HG03442 (cell line): ENCODE measurements at regions not wholly inside any gene's neighbourhood (a gene's known extent, or its start where the extent isn't known, plus 50 kb on each side); places are given as distances from the start of the nearest gene placed in this dataset.

Source experiments
- ATAC-seq: cut with Tn5 transposase; IDR thresholded peaks from one replicate; pipeline ENCODE4 v1.9.1; 2021; ENCODE audit warnings: mild to moderate bottlenecking, moderate library complexity; ENCODE audit not compliant: unreplicated experiment

- ATAC-seq: no peak
Measured at GRCh38 chr22:22743128-22743760, 98.8 kb downstream of the GGTLC2 start.

DNA sequence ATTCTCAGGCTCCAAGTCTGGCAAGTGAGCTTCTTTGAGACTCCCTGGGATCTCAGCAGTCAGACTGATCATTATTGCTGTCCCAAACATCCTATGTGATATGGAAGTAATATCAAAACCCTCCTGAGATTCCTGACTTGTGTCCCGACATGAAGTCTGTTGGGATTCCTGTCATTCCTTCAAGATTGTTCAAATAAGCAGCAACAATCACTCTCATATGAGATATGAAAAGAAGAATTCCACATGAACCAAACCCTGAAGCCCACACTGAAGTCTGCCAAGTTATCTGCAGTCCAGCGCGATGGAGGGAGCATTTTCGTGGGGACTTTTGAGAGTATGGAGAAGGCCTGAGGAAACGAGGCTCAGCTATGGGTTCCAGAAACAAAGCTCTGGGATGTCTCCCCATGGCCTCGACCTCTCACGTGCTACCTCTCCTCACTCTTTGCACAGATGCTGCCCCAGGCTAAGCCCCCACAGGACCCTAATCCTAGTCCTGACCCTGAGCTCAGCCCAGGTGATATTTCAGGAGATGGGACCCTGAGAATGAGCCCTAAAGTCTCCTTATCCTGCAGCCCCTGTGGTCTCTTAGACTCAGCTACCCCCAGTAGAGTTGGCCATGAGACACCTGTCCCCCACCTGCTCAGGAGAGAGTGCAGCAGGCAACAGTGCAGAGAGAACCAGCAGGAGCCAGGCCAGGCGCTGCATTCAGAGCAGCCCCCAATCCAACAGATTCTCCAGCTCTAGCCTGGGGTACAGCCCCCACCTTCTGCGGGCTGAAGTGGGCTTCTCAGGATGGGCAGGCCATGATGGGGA is 100.2 kb downstream of the GGTLC2 start:
- ATAC-seq: no peak

DNA sequence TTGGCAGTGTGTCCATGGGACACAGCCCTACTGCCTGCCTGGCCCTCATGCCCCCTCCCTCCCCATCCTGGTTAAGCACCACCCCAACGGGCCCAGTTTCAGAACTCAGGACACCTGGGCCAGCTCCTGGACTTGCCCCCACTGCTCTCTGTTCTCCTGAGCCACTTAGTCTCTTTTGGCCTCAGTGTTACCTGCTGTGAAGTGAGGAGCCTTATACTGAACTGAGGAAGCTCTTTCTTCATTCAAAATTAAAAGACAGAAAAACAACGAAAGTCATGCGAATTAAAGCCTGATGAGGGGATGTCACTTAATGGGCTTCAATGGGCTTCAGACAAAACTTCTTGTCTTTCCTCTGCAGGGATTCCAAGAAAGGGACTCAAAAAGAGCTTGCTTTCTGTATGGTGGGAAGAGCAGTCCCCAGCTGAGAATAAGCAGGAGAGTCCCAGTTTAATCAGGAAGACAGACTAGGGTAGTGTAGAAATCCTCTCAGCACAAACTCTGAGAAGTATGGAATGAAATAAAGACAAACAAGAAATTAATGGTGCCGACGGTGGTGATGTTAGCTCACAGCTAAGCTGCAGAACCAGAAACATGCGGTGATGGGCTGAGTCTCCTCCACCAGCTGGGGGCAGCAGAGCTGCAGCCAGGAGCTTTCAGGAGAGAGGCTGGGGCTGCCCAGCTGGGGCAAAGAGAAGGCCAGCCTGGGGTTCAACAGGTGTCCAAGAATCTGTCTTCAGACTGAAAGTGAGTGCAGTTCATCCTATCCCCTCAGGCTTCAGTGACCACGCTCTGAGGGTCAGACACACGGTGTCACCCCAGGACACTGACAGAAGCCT is 101.0 kb downstream of the GGTLC2 start:
- ATAC-seq: no peak

DNA sequence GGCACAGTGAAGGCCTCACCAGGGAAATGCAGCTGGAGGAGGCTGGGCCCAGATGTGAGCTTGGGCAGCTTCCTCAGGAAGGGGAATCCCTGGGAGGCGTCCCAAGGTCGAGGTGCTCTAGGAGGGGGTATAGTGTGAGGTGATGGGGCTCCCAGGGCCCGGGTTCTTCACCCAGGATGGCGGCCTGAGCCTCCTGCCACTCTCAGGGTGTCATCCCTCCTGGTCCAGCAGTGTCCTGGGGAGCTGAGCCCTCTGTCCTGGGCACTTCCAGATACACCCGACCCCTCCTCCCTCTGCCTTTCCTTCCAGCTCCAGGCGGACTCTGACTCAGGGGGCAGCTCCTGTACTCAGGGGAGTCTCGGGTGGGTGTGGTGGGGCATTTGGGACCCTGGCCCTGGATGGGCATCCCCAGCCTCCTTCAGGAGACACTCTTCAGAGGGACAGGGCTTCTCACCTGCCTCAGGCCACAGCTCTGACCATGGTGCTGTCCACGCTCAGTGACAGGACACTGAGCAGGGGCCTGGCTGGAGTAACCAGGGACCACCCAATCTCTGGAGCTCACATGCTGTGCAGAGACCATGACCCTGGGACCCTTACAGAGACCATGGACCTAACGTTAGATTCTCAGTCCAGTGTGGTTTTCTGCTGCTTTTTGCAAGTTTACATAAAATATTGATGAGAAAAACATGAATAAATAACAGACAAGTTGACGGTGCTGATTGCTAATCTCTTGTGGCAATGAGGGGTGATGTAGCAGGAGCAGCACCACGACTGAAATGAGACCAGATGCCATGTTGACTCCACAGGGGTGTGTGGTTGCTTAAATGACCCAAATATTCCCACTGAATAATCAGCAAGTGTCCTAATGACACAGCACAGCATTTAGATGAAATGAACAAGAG is 101.9 kb downstream of the GGTLC2 start:
- ATAC-seq: no peak

DNA sequence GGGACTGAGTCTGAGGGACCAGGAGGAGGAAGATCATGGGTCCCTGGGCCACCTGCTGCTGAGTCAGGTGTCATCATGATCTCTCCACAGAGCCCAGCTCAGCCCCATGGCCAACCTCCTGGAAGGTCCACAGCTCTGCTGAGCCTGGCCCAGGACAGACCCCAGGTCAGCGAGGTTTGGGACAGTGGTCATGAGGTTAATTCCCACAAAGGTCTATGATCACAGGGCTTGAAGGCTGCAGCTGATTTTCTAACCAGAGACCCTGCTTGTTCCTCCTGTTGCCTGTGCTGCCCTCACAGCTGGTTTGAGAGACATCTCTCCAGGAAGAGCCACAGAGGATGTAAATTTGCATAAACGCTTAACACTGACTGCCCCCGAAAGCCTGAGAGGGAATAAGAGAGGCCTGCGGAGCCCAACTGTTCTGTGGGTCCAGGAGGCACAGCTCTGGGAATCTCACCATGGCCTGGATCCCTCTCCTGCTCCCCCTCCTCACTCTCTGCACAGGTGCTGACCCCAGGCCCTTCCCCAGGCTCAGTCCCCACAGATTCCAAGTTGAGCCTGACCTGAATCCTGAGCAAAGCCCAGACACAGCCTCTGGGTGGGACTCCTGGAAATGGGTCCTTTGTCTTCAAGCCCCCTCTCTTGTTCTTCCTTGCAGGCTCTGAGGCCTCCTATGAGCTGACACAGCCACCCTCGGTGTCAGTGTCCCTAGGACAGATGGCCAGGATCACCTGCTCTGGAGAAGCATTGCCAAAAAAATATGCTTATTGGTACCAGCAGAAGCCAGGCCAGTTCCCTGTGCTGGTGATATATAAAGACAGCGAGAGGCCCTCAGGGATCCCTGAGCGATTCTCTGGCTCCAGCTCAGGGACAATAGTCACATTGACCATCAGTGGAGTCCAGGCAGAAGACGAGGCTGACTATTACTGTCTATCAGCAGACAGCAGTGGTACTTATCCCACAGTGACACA is 102.8 kb downstream of the GGTLC2 start:
- ATAC-seq: no peak

DNA sequence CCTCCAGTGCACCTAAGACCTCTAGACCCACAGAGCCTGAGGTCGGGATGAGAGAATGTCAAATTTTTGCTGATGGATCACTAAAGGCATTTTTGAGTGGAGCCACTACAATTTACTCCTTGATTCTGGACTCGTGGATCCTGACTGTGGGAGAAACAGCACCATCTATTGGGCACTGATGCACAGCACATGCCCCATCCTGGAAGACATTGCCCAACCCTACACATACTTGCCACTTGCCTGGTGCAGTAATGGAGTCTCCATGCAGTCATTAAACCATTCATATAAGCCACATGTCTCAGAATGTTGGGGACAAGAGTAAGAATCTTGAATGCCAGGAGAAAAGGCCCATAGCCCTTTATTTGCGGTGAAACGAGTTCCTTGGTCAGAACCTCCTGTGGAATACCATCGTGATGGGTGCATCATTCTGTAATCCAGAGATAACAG is 103.9 kb downstream of the GGTLC2 start:
- no peak for ATAC-seq

- ATAC-seq: no peak
Measured at GRCh38 chr22:22748756-22749155, 104.3 kb downstream of the GGTLC2 start.

DNA sequence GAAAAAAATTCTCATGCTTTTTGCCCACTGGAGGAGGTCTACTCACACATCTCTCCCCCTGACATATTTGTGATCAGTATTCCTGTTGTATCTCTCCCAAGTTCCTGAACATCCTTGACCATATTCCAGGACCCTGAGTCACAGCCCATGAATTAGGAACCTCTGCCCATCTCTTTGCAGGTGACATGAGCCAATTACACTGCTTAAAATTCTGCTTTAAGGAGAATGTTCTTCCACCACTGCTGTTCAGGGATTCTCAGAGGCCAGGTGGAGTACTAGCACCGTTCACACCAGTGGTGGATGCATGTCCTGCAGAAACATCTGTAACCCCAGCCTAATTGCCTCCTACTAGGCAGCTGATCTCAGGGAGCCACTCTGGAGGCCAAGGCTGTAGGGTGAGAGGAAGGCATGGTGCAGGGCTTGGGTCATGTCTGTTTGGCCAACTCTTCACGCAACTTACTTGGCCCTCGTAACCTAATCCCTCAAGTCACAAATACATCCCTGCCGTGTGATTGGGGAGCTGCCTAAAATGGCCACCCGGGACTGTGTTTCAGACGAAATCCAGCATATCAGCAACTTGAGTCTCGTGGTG is 104.8 kb downstream of the GGTLC2 start:
- no peak for ATAC-seq

- ATAC-seq: no peak
Measured at GRCh38 chr22:22750335-22751042, 106.1 kb downstream of the GGTLC2 start.

DNA sequence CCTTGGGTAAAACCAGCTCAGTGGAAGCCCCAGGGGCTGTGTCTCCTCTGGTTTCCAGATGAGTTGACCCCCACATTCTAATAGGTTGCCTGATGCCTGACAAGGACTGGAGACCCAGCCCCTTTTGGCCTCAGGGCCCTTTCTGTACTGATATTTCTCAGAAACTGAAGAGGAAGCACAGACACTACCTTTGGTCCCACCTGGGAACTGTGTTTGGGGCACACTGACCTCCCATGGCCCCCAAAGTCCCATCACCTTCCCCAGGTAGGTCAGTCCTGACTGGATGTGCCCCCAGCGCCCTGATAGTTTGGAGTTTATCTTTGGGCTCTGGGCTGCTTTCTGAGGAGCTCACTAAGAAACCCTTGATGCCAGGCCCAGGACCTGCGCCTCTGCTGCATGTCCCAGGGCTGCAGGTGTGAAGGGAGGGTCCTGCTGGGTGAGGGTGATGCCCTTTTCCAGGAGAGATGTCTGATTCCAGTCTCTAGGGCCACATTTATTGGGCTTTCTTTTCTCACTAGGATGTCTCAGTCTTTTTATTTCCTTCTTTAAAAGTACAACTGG is 106.7 kb downstream of the GGTLC2 start:
- ATAC-seq: no peak

GRCh38 chr22:22752199-22752555 is 107.8 kb downstream of the GGTLC2 start:
- no peak for ATAC-seq

GRCh38 chr22:22752556-22753477 is 108.4 kb downstream of the GGTLC2 start:
- ATAC-seq: no peak

- no peak for ATAC-seq
Measured at GRCh38 chr22:22753526-22754267, 109.3 kb downstream of the GGTLC2 start.

DNA sequence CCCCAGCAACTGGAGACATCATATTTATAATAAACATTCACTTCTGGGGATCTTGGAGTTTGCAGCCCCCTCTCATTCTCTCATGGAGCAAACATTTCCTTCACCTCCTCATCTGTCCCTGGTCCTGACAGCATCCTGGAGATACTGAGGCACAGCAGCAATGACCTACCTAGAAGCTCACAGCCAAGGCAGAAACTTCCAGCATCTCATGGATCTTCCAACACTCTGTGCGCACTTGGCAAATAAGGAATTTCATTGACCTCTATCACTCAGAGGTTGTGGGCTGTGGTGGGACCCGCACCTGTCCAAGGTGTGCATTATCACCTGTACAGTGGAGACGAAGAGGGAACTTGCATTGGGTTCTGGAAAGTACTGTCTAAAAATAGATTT is 109.8 kb downstream of the GGTLC2 start:
- ATAC-seq: no peak

GRCh38 chr22:22754961-22755777 is 110.8 kb downstream of the GGTLC2 start:
- no peak for ATAC-seq

DNA sequence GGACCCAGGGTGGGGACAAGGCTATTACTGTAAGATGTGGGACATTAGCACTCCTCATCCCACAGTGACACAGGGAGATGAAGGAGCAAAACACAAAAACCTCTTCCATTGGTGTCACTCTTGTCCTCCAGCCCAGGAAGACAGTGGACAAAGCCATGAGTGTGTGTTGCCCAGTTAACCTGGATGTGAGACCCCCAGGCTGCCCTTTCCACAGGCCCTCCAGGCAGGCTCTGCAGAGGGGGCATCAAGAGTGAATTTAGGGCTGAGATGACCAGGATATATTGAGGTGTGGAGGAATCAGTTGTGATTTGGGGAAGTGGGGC is 111.3 kb downstream of the GGTLC2 start:
- no peak for ATAC-seq
